H1 (cell line): ENCODE measurements at regions not wholly inside any gene's neighbourhood (a gene's known extent, or its start where the extent isn't known, plus 50 kb on each side); places are given as distances from the start of the nearest gene placed in this dataset.

Source experiments
- CBX5 ChIP-seq: fragments of 300-800, 300-1000 bp; sonication (generic); IDR thresholded peaks from 2 replicates; pipeline ENCODE4 v1.7.1; 2016; ENCODE audit warnings: antibody characterized with exemption, low read length, low read depth
- CEBPB ChIP-seq: IDR thresholded peaks from 2 replicates; pipeline ENCODE4 v1.6.1; 2012; ENCODE audit warnings: low read depth, low read length
- CTCF ChIP-seq, 3 experiments: IDR thresholded peaks; 1 replicate in 2 of 3; 2 replicates in 1 of 3; pipeline versions ENCODE4 v1.5.1 to v1.6.1; 2011; ENCODE audit warnings: low read length in 3 of 3, mild to moderate bottlenecking in 3 of 3, inconsistent platforms in 2 of 3, low read depth in 1 of 3, moderate library complexity in 1 of 3; ENCODE audit not compliant: insufficient read depth in 1 of 3; ENCODE audit errors: control extremely low read depth in 1 of 3
- POLR2AphosphoS5 ChIP-seq: IDR thresholded peaks from 2 replicates; pipeline ENCODE4 v1.6.1; 2011; ENCODE audit warnings: low read depth, low read length
- TAF1 ChIP-seq: IDR thresholded peaks from 2 replicates; pipeline ENCODE4 v1.6.1; 2011; ENCODE audit warnings: mild to moderate bottlenecking, low read depth, low read length
- ZNF274 ChIP-seq: IDR thresholded peaks from 2 replicates; pipeline ENCODE4 v1.7.0; 2012; ENCODE audit warnings: low read length, borderline replicate concordance; ENCODE audit errors: extremely low read depth

- TF ChIP-seq CTCF (IDR thresholded peaks at IDR 0.05; ENCODE audit: control extremely low read depth in 1 of 3, insufficient read depth in 1 of 3, low read depth in 1 of 3, low read length in 3 of 3) = no peak
- TF ChIP-seq TAF1 = no peak
- no peak for TF ChIP-seq ZNF274
- no peak for TF ChIP-seq POLR2AphosphoS5
- TF ChIP-seq CEBPB = no peak
- TF ChIP-seq CBX5 = no peak
Observed at GRCh38 chr16:86702824-86703588, 124.7 kb downstream of the FOXL1 start.
